Memory B cell (primary cell): ENCODE measurements at regions not wholly inside any gene's neighbourhood (a gene's known extent, or its start where the extent isn't known, plus 50 kb on each side); places are given as distances from the start of the nearest gene placed in this dataset.

Experiments
- ATAC-seq: fragments of 150-1000 bp; cut with Tn5 transposase; 2 replicates; pipeline ENCODE4 v1.10.0; 2021; ENCODE audit warnings: low read depth, mild to moderate bottlenecking, moderate library complexity
- DNase-seq, 2 donors: peaks; one replicate each; pipeline ENCODE4 v3.0.0; 2022; ENCODE audit warnings: low spot score in 2 of 2
- H3K27ac Mint-ChIP-seq: one replicate; pipeline ENCODE4 v1.8.0; 2022; ENCODE audit warnings: mild to moderate bottlenecking, moderate library complexity, mixed read lengths
- H3K27me3 Mint-ChIP-seq: one replicate; pipeline ENCODE4 v1.8.0; 2022; ENCODE audit warnings: mixed read lengths
- H3K36me3 Mint-ChIP-seq: one replicate; pipeline ENCODE4 v1.8.0; 2022; ENCODE audit warnings: mild to moderate bottlenecking, mixed read lengths
- H3K4me1 Mint-ChIP-seq: one replicate; pipeline ENCODE4 v1.8.0; 2022; ENCODE audit warnings: mixed read lengths
- H3K4me3 Mint-ChIP-seq: one replicate; pipeline ENCODE4 v1.8.0; 2022; ENCODE audit warnings: mild to moderate bottlenecking, moderate library complexity, mixed read lengths
- H3K9me3 Mint-ChIP-seq: one replicate; pipeline ENCODE4 v1.8.0; 2022; ENCODE audit warnings: mixed read lengths

DNA sequence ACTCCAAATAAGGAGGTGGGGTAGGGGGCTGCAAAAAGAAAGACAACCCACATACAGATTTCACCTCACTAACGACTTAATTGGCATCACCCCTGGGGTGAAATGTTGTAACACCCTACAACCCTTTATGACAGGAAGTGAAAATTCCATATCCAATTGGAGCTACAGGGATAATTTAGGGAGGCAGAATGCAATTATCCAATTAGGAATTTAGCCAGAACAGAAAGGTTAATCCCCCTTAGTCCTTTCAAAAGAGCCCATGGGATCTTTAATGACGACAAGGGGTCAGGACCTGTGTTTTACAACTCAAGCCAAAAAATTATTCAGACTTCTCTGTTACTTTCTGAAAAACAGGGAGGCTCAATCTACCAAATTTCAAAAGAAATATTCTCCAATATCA lies 1027.1 kb downstream of the TMEM182 start:
- DNase-seq (no peak), ATAC-seq (no peak)
- Mint-ChIP-seq H3K9me3 (no peaks in the 10 kb centered on the region), H3K4me1 (no peaks in the 10 kb centered on the region), H3K4me3 (no peak overlapping the region), H3K27me3 (no peaks in the 10 kb centered on the region), H3K27ac (no peak overlapping the region), H3K36me3 (no peaks in the 10 kb centered on the region)

GRCh38 chr2:103789381-103790095 lies 1027.7 kb downstream of the TMEM182 start:
- Mint-ChIP-seq H3K27ac (no peak overlapping the region), H3K4me3 (no peak overlapping the region), H3K36me3 (no peaks in the 10 kb centered on the region), H3K9me3 (no peaks in the 10 kb centered on the region), H3K27me3 (no peaks in the 10 kb centered on the region), H3K4me1 (no peaks in the 10 kb centered on the region)
- DNase-seq (no peak), ATAC-seq (no peak)

DNA sequence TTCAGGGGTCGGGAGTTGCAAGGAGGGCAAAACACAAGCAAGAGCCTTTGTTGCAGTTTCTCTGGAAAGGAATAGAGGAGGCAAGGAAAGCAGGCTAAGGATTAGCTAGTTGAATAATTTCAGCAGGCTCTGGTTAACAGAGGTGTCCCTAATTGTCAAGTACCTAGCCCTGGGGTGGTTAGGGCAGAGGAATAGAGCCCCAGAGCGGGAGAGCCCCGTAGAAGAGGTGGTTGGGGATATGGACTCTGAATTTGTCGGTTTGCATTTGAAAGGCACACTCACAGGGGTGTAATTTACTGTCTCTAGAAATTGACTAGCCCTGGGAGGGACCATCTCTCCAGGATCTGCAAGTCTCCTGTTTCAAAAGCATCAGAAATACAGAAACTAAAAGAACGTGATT lies 1030.2 kb downstream of the TMEM182 start:
- no peak overlapping the region for H3K27ac Mint-ChIP-seq
- H3K4me3 Mint-ChIP-seq: no peak overlapping the region
- no peak for DNase-seq
- no peaks in the 10 kb centered on the region for H3K36me3 Mint-ChIP-seq
- H3K9me3 Mint-ChIP-seq: peaks cover 3% of the 10 kb centered on the region
- no peaks in the 10 kb centered on the region for H3K4me1 Mint-ChIP-seq
- H3K27me3 Mint-ChIP-seq: no peaks in the 10 kb centered on the region
- no peak for ATAC-seq

DNA sequence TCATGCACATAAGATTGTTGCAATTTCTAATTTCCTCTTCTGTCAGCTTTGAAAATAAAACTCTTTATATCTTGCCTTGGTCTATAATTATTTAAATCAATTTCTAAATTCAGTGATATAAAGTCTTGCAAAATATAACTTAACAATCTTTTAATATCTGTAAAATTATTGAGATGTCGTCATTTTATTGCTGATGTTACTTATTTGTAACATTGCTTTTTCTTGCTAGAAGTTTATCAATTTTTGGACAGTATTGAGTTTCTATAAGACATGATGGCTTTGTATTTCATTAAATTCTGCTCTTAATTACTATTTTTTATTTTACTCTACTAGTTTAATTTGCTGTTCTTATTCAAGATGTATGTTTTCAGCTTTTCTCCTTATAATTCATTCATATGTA lies 1036.5 kb downstream of the TMEM182 start:
- DNase-seq (no peak), ATAC-seq (no peak)
- peaks cover 12% of the 10 kb centered on the region for H3K9me3 Mint-ChIP-seq
- no peaks in the 10 kb centered on the region for H3K36me3 Mint-ChIP-seq
- no peaks in the 10 kb centered on the region for H3K4me1 Mint-ChIP-seq
- no peak overlapping the region for H3K27ac Mint-ChIP-seq
- no peaks in the 10 kb centered on the region for H3K27me3 Mint-ChIP-seq
- no peak overlapping the region for H3K4me3 Mint-ChIP-seq

GRCh38 chr2:103804013-103804412 lies 1042.2 kb downstream of the TMEM182 start:
- no peak overlapping the region for H3K4me3 Mint-ChIP-seq
- DNase-seq (no peak), ATAC-seq (no peak)
- H3K27me3 Mint-ChIP-seq: no peaks in the 10 kb centered on the region
- no peak overlapping the region for H3K27ac Mint-ChIP-seq
- H3K36me3 Mint-ChIP-seq: no peaks in the 10 kb centered on the region
- no peaks in the 10 kb centered on the region for H3K4me1 Mint-ChIP-seq
- peaks cover 9% of the 10 kb centered on the region for H3K9me3 Mint-ChIP-seq

- Mint-ChIP-seq H3K4me3 (no peak overlapping the region), H3K9me3 (peaks cover 10% of the 10 kb centered on the region)
Measured at GRCh38 chr2:103805746-103806145, 1043.9 kb downstream of the TMEM182 start.

GRCh38 chr2:103808814-103809213 lies 1045.1 kb upstream of the POU3F3 start:
- Mint-ChIP-seq H3K27ac (no peak overlapping the region), H3K27me3 (no peaks in the 10 kb centered on the region), H3K4me1 (no peaks in the 10 kb centered on the region)

More at GRCh38 chr2:103805746-103806145, 1043.9 kb downstream of the TMEM182 start:
- Mint-ChIP-seq H3K27ac (no peak overlapping the region), H3K27me3 (no peaks in the 10 kb centered on the region), H3K36me3 (no peaks in the 10 kb centered on the region), H3K4me1 (no peaks in the 10 kb centered on the region)
- ATAC-seq (no peak), DNase-seq (no peak)

GRCh38 chr2:103809415-103809814 lies 1044.5 kb upstream of the POU3F3 start:
- no peak for DNase-seq
- no peak overlapping the region for H3K4me3 Mint-ChIP-seq
- H3K9me3 Mint-ChIP-seq: peaks cover 3% of the 10 kb centered on the region
- H3K27me3 Mint-ChIP-seq: no peaks in the 10 kb centered on the region
- no peaks in the 10 kb centered on the region for H3K4me1 Mint-ChIP-seq
- H3K36me3 Mint-ChIP-seq: no peaks in the 10 kb centered on the region
- no peak for ATAC-seq
- H3K27ac Mint-ChIP-seq: no peak overlapping the region

More at GRCh38 chr2:103808814-103809213, 1045.1 kb upstream of the POU3F3 start:
- Mint-ChIP-seq H3K4me3 (no peak overlapping the region), H3K9me3 (peaks cover 3% of the 10 kb centered on the region), H3K36me3 (no peaks in the 10 kb centered on the region)
- no peak for ATAC-seq
- DNase-seq: no peak

DNA sequence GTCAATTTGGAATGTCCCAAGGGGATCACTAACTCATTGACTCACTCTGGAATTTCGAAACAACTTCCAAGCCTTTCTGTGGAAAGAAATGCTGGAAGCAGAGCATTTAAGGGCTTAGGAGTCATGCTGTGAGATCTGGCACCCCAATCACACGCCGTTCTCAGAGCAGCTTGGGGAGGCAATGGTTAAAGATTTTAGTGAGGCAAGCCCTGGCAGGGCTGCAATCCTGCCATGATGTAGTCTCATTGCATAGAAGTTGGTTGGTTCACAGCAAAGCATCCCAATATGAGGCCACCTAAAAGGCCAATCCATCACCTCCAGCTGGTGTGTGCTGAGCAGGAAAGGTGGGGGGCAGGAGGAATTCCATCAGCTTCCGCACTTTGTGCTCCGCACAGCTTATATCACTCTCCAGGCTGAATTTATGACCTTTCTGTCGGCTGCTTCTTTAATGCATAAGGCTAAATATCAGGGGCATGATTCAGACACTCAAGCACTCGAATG lies 1043.9 kb upstream of the POU3F3 start:
- H3K4me3 Mint-ChIP-seq: no peak overlapping the region
- no peaks in the 10 kb centered on the region for H3K4me1 Mint-ChIP-seq
- no peaks in the 10 kb centered on the region for H3K27me3 Mint-ChIP-seq
- H3K36me3 Mint-ChIP-seq: no peaks in the 10 kb centered on the region
- H3K27ac Mint-ChIP-seq: no peak overlapping the region
- ATAC-seq (no peak), DNase-seq (no peak)
- H3K9me3 Mint-ChIP-seq: peaks cover 3% of the 10 kb centered on the region

GRCh38 chr2:103810875-103811274 lies 1043.0 kb upstream of the POU3F3 start:
- H3K36me3 Mint-ChIP-seq: no peaks in the 10 kb centered on the region
- DNase-seq: no peak
- no peak overlapping the region for H3K27ac Mint-ChIP-seq
- H3K9me3 Mint-ChIP-seq: peaks cover 3% of the 10 kb centered on the region
- H3K27me3 Mint-ChIP-seq: no peaks in the 10 kb centered on the region
- ATAC-seq: no peak
- no peaks in the 10 kb centered on the region for H3K4me1 Mint-ChIP-seq
- no peak overlapping the region for H3K4me3 Mint-ChIP-seq

DNA sequence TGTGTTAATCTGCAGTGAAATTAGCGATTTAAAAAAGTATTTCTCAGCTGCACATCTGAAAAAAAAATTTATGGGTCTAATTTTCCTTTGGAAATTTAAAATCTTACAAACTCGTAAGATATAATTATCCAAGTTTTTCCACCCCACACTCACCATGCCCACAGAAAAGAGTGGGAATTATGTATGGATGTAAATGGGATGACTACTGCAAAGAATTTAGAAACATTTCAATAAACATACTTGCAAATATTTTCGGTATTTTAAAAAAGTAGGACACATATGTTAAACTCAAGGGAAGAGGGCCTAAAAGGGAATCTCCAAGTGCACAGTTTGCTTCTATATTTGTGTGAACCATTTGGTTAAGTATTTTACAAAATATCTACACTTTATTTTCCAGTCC lies 1039.9 kb upstream of the POU3F3 start:
- Mint-ChIP-seq H3K4me1 (no peaks in the 10 kb centered on the region), H3K27me3 (no peaks in the 10 kb centered on the region), H3K9me3 (peaks cover 5% of the 10 kb centered on the region), H3K27ac (no peak overlapping the region), H3K4me3 (no peak overlapping the region), H3K36me3 (no peaks in the 10 kb centered on the region)
- DNase-seq: no peak
- ATAC-seq: no peak

DNA sequence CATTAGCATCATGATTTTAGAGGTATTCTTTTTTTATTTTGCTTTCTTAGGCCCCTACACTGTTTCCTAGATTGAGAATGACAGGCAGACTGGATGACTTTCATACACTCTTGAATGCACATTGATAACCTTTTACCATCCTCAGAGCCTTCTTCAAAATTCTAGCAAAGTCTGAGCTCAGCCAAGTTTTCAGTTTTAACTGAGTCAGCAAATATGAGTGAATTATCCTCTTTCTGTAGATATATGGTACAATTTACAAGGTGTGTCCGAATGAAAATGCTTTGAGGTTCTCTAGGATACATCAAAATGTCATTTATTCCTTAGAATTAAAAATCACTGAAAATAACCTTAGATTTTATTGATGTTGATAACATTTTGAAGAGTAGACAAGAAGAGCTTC lies 1038.2 kb upstream of the POU3F3 start:
- peaks cover 4% of the 10 kb centered on the region for H3K9me3 Mint-ChIP-seq
- H3K4me1 Mint-ChIP-seq: no peaks in the 10 kb centered on the region
- ATAC-seq: no peak
- no peaks in the 10 kb centered on the region for H3K27me3 Mint-ChIP-seq
- H3K36me3 Mint-ChIP-seq: no peaks in the 10 kb centered on the region
- no peak for DNase-seq
- H3K27ac Mint-ChIP-seq: no peak overlapping the region
- H3K4me3 Mint-ChIP-seq: no peak overlapping the region

- Mint-ChIP-seq H3K4me3 (no peak overlapping the region), H3K36me3 (no peaks in the 10 kb centered on the region), H3K4me1 (no peaks in the 10 kb centered on the region), H3K27me3 (no peaks in the 10 kb centered on the region), H3K27ac (no peak overlapping the region), H3K9me3 (peaks cover 6% of the 10 kb centered on the region)
- ATAC-seq (no peak), DNase-seq (no peak)
Measured at GRCh38 chr2:103817746-103818145, 1036.2 kb upstream of the POU3F3 start.

DNA sequence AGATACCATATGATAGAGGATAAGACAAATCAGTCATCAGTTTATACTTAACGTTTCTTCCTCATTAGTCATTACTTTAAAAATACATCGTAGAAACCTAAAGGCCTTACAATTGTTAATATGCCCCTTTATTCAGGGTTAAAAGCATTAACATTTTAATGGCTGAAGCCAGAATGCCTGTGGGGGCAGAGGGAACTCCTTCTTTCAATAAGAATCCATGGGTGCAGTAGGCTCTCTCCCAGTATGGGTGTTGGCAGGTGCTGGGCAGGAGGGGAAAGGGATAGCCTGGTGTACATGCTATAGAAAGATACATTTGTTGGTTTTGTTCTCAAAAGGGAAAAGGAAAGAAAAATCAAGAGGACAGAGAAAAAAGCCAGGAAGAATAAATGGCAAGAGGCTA lies 1035.7 kb upstream of the POU3F3 start:
- Mint-ChIP-seq H3K27me3 (no peaks in the 10 kb centered on the region), H3K4me1 (no peaks in the 10 kb centered on the region), H3K4me3 (no peak overlapping the region), H3K27ac (no peak overlapping the region), H3K9me3 (peaks cover 6% of the 10 kb centered on the region), H3K36me3 (no peaks in the 10 kb centered on the region)
- ATAC-seq (no peak), DNase-seq (no peak)

GRCh38 chr2:103819599-103819998 lies 1034.3 kb upstream of the POU3F3 start:
- Mint-ChIP-seq H3K4me1 (no peaks in the 10 kb centered on the region), H3K36me3 (no peaks in the 10 kb centered on the region), H3K27me3 (no peaks in the 10 kb centered on the region), H3K27ac (no peak overlapping the region), H3K9me3 (peaks cover 4% of the 10 kb centered on the region), H3K4me3 (no peak overlapping the region)
- ATAC-seq (no peak), DNase-seq (no peak)
